ENCODE measurements at regions not wholly inside any gene's neighbourhood (a gene's known extent, or its start where the extent isn't known, plus 50 kb on each side); places are given as distances from the start of the nearest gene placed in this dataset.

DNA sequence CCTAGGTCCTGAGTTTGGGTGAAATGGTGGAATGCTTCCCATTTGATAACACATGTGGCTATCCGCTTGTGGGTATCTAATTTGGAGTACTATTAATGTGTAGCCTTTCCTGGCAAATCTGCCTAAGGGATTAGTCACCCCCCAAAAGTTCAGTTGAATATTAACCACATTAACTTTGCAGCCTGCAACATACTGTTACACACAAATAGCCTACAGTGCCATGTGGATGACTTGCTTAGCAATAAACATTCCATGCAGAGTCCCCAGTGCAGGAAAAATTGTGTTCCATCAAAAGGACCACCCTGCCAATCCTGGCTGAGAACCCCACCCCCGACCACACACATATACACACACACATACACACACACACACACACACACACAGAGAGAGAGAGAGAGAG, 303.3 kb upstream of the ESRRG start:
- no CpG with 5 or more reads among the region's 2 CpGs for WGBS (ENCODE audit: insufficient coverage, insufficient read length)
- Histone ChIP-seq H3K27ac (ENCODE audit: low read length) (no peak overlapping the region), H3K36me3 (ENCODE audit: control insufficient read depth, insufficient read depth, low read length) (no peaks in the 10 kb centered on the region), H3K4me3 (ENCODE audit: low read length) (no peak overlapping the region), H3K9me3 (ENCODE audit: control insufficient read depth, insufficient read depth, low read length) (no peaks in the 10 kb centered on the region), H3K4me1 (ENCODE audit: control insufficient read depth, insufficient read depth, low read length) (no peaks in the 10 kb centered on the region), H3K27me3 (ENCODE audit: control insufficient read depth, insufficient read depth, low read length) (no peaks in the 10 kb centered on the region)
- no peak for DNase-seq (ENCODE audit: low read depth, low spot score)

DNA sequence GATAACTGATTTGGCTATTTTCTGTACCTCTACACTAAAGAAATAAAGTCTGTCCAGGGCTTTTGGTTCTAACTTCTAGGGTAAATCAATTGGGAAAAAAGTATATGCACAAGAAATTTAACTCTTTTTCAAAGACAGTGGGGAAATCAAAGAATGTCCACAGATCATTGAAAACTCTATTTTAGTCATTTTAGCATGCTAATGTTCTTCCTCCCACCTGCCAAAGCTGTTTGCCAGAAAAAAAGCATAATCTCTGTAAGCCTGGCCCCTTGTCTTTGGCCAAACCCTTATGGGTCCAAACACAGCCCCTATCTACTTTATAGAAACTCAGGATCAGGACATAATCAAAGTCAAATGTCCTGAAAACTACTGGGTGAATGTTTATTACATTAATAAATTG, 302.2 kb upstream of the ESRRG start:
- Histone ChIP-seq H3K4me3 (ENCODE audit: low read length) (no peak overlapping the region), H3K36me3 (ENCODE audit: control insufficient read depth, insufficient read depth, low read length) (no peaks in the 10 kb centered on the region), H3K27ac (ENCODE audit: low read length) (no peak overlapping the region), H3K4me1 (ENCODE audit: control insufficient read depth, insufficient read depth, low read length) (no peaks in the 10 kb centered on the region; the same call in 1 of the 2 replicates), H3K9me3 (ENCODE audit: control insufficient read depth, insufficient read depth, low read length) (no peaks in the 10 kb centered on the region), H3K27me3 (ENCODE audit: control insufficient read depth, insufficient read depth, low read length) (no peaks in the 10 kb centered on the region)
- DNase-seq (ENCODE audit: low read depth, low spot score) = no peak

DNA sequence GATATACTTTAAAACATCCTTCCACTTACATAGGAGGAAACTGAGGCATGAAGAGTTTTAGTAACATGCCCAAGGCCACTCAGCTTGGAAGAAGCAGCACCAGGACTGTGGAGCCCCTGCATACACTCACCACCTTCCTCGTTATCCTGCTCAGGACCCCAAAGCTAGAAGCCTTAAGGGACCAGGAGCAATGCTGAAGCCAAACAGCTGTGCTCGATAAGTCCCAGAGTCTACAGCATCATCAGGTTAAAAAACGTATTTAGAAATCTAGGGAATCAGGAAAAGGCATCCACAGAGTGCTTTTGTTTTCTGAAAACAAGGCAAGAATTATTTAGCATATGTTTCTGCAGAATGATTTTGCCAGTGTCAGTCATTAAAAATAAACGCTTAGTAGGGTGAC, 301.7 kb upstream of the ESRRG start:
- H3K4me1 ChIP-seq (ENCODE audit: control insufficient read depth, insufficient read depth, low read length) = no peaks in the 10 kb centered on the region; the same call in 1 of the 2 replicates
- no peaks in the 10 kb centered on the region for H3K36me3 ChIP-seq (ENCODE audit: control insufficient read depth, insufficient read depth, low read length)
- no peak for DNase-seq (ENCODE audit: low read depth, low spot score)
- no peaks in the 10 kb centered on the region for H3K9me3 ChIP-seq (ENCODE audit: control insufficient read depth, insufficient read depth, low read length)
- no CpG with 5 or more reads among the region's 4 CpGs for WGBS (ENCODE audit: insufficient coverage, insufficient read length)
- H3K27ac ChIP-seq (ENCODE audit: low read length) = no peak overlapping the region
- no peaks in the 10 kb centered on the region for H3K27me3 ChIP-seq (ENCODE audit: control insufficient read depth, insufficient read depth, low read length)
- no peak overlapping the region for H3K4me3 ChIP-seq (ENCODE audit: low read length)

DNA sequence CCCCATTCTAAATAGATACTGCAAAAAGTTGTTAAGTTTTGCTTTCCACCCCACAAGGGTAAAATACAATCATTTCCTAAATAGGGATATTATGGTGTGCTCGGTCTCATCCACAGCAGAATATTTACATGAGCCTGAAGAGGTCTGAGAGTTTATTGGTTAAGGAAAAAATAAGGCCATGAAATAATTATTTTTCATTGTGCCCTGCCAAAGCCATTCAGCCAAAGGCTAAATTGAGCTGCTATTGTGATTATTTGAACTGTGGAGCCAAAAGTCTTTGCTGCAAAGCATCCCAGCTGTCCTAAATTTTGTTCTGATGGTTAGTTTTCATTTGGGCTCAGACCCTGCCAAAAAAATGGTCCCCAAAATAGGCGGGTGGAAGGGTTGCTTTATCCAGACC, 298.7 kb upstream of the ESRRG start:
- DNase-seq (ENCODE audit: low read depth, low spot score) = no peak
- no peaks in the 10 kb centered on the region for H3K36me3 ChIP-seq (ENCODE audit: control insufficient read depth, insufficient read depth, low read length)
- no peak overlapping the region for H3K4me3 ChIP-seq (ENCODE audit: low read length)
- no CpG with 5 or more reads among the region's 2 CpGs for WGBS (ENCODE audit: insufficient coverage, insufficient read length)
- H3K27ac ChIP-seq (ENCODE audit: low read length) = no peak overlapping the region
- no peaks in the 10 kb centered on the region for H3K9me3 ChIP-seq (ENCODE audit: control insufficient read depth, insufficient read depth, low read length)
- no peaks in the 10 kb centered on the region for H3K27me3 ChIP-seq (ENCODE audit: control insufficient read depth, insufficient read depth, low read length)
- H3K4me1 ChIP-seq (ENCODE audit: control insufficient read depth, insufficient read depth, low read length) = no peaks in the 10 kb centered on the region; the same call in 1 of the 2 replicates

DNA sequence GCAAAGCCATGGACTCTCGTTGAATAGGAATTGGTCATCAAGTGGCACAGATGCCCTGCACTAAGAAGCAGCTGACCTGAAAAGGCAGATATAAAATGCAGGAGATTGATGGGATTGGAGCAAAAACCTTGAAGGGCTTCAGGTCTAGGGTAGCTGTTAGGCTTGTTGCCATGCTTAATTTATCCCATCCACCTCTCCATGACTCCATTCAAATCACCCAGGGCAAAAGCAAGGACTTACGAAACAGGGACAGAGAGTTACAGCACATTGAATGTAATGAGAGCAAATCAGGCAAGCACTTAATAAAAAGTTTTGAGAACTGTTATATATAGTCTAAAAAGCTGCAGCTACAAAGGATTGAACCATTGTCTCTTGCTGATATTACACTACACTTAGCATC, 298.2 kb upstream of the ESRRG start:
- Histone ChIP-seq H3K4me1 (ENCODE audit: control insufficient read depth, insufficient read depth, low read length) (no peaks in the 10 kb centered on the region; the same call in 1 of the 2 replicates), H3K9me3 (ENCODE audit: control insufficient read depth, insufficient read depth, low read length) (no peaks in the 10 kb centered on the region), H3K36me3 (ENCODE audit: control insufficient read depth, insufficient read depth, low read length) (no peaks in the 10 kb centered on the region), H3K27ac (ENCODE audit: low read length) (no peak overlapping the region), H3K4me3 (ENCODE audit: low read length) (no peak overlapping the region), H3K27me3 (ENCODE audit: control insufficient read depth, insufficient read depth, low read length) (no peaks in the 10 kb centered on the region)
- WGBS (ENCODE audit: insufficient coverage, insufficient read length) = no CpG with 5 or more reads among the region's 2 CpGs
- no peak for DNase-seq (ENCODE audit: low read depth, low spot score)

DNA sequence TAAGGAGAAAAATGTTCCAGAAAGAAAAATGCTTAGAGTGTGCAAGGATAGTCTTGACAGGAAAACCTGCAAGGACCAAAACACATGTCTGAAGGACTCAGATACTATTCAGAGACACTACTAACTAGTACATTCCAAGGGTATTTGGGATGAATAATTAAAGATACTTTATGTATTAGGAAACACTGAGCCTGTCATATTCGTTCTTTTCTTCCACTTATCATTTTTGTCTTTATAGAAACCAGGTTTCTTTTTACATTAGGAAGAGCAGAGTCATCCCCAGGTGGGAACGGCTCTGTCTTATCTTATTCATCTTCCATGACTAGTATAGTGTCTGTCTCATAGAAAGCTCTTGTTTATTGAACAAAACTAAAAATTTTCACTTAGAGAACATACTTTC, 296.2 kb upstream of the ESRRG start:
- no peaks in the 10 kb centered on the region for H3K27me3 ChIP-seq (ENCODE audit: control insufficient read depth, insufficient read depth, low read length)
- no CpG with 5 or more reads among the region's 2 CpGs for WGBS (ENCODE audit: insufficient coverage, insufficient read length)

DNA sequence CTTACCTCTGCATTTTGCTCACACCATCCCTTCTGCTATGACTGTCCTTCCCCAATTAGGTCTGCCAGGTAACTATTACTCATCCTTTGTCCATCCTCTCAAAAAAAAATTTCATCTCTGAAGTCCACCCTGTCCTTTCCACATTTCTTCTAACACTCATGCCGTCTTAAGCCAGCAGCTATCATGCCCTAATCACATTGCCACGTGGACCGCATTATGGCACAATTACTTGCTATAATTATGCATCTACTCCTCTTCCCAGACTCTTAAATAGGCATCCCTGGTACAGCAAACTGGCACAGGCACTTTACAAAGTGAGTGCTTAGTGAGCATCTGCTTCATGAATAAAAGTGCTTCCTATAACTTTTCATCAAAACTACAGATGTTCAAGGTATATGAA, 295.4 kb upstream of the ESRRG start:
- no peak for DNase-seq (ENCODE audit: low read depth, low spot score)
- Histone ChIP-seq H3K4me1 (ENCODE audit: control insufficient read depth, insufficient read depth, low read length) (no peaks in the 10 kb centered on the region; the same call in 1 of the 2 replicates), H3K36me3 (ENCODE audit: control insufficient read depth, insufficient read depth, low read length) (no peaks in the 10 kb centered on the region), H3K9me3 (ENCODE audit: control insufficient read depth, insufficient read depth, low read length) (no peaks in the 10 kb centered on the region), H3K4me3 (ENCODE audit: low read length) (no peak overlapping the region), H3K27me3 (ENCODE audit: control insufficient read depth, insufficient read depth, low read length) (no peaks in the 10 kb centered on the region), H3K27ac (ENCODE audit: low read length) (no peak overlapping the region)
- no CpG with 5 or more reads among the region's 3 CpGs for WGBS (ENCODE audit: insufficient coverage, insufficient read length)

More for the DNA sequence above, 296.2 kb upstream of the ESRRG start:
- Histone ChIP-seq H3K4me1 (ENCODE audit: control insufficient read depth, insufficient read depth, low read length) (no peaks in the 10 kb centered on the region; the same call in 1 of the 2 replicates), H3K4me3 (ENCODE audit: low read length) (no peak overlapping the region), H3K36me3 (ENCODE audit: control insufficient read depth, insufficient read depth, low read length) (no peaks in the 10 kb centered on the region), H3K27ac (ENCODE audit: low read length) (no peak overlapping the region), H3K9me3 (ENCODE audit: control insufficient read depth, insufficient read depth, low read length) (no peaks in the 10 kb centered on the region)
- DNase-seq (ENCODE audit: low read depth, low spot score) = no peak

DNA sequence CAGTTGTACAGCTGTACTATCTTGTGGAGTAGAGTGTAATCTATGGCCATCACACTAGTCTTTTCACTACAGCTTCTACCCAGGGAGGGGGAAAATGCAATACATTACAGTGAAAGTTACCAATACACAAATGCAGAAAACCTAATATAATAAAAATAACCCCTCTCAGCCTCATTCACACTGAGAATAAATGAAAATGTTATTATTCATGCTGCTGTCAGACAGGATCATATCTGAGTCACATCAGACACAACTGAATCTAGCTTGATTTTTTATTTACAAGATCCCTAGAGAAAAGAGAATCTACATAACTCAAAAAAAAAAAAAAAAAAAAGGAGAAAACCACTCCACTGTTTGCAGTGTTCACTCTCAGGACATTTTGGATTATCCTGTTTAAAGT, 293.9 kb upstream of the ESRRG start:
- no peak for DNase-seq (ENCODE audit: low read depth, low spot score)

DNA sequence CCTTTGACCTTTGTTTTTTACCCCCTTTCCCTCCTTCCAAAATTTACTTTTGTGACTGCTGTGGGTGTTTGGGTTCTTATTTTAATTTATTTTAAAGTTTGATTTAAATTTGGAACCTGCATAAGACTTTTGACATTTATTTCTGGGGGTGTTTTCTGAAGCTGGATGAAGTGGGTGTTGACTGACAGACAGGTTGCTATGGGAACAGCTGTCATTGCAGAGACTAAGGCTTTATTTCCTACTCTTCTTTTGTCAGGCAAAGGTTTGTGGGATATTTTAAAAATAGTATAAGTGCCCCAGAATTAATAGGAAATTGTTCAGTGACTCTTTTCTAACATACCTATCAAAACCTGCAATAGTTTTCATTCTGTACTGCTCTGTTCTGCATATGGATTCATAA, 290.8 kb upstream of the ESRRG start:
- no peak for DNase-seq (ENCODE audit: low read depth, low spot score)
- Histone ChIP-seq H3K4me1 (ENCODE audit: control insufficient read depth, insufficient read depth, low read length) (no peaks in the 10 kb centered on the region), H3K9me3 (ENCODE audit: control insufficient read depth, insufficient read depth, low read length) (no peaks in the 10 kb centered on the region), H3K4me3 (ENCODE audit: low read length) (no peak overlapping the region), H3K27ac (ENCODE audit: low read length) (no peak overlapping the region), H3K27me3 (ENCODE audit: control insufficient read depth, insufficient read depth, low read length) (no peaks in the 10 kb centered on the region), H3K36me3 (ENCODE audit: control insufficient read depth, insufficient read depth, low read length) (no peaks in the 10 kb centered on the region)

More for the DNA sequence above, 293.9 kb upstream of the ESRRG start:
- H3K27me3 ChIP-seq (ENCODE audit: control insufficient read depth, insufficient read depth, low read length) = no peaks in the 10 kb centered on the region
- no peaks in the 10 kb centered on the region; the same call in 1 of the 2 replicates for H3K4me1 ChIP-seq (ENCODE audit: control insufficient read depth, insufficient read depth, low read length)
- no peak overlapping the region for H3K4me3 ChIP-seq (ENCODE audit: low read length)
- no peaks in the 10 kb centered on the region for H3K9me3 ChIP-seq (ENCODE audit: control insufficient read depth, insufficient read depth, low read length)
- H3K36me3 ChIP-seq (ENCODE audit: control insufficient read depth, insufficient read depth, low read length) = no peaks in the 10 kb centered on the region
- no peak overlapping the region for H3K27ac ChIP-seq (ENCODE audit: low read length)

DNA sequence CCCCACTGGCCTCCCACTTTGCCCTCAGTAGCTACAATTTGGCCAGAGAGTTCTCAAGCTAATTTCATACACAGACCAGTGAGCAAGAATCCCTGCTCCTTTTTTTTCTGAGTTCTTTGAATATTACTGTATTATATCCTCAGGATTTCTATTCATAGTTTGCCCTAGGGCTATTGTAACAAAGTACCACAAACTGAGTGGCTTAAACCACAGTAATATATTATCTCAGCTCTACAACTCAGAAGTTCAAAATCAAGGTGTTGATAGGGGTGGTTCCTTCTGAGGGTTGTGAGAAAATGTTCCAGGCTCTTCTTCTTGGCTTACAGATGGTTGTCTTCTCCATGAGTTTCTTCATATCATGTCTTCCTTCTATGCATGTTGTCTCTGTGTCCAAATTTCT, 289.4 kb upstream of the ESRRG start:
- no peaks in the 10 kb centered on the region for H3K27me3 ChIP-seq (ENCODE audit: control insufficient read depth, insufficient read depth, low read length)
- no peaks in the 10 kb centered on the region for H3K4me1 ChIP-seq (ENCODE audit: control insufficient read depth, insufficient read depth, low read length)
- no peak overlapping the region for H3K4me3 ChIP-seq (ENCODE audit: low read length)
- no peak for DNase-seq (ENCODE audit: low read depth, low spot score)
- no peaks in the 10 kb centered on the region for H3K9me3 ChIP-seq (ENCODE audit: control insufficient read depth, insufficient read depth, low read length)
- no peaks in the 10 kb centered on the region for H3K36me3 ChIP-seq (ENCODE audit: control insufficient read depth, insufficient read depth, low read length)
- no peak overlapping the region for H3K27ac ChIP-seq (ENCODE audit: low read length)

DNA sequence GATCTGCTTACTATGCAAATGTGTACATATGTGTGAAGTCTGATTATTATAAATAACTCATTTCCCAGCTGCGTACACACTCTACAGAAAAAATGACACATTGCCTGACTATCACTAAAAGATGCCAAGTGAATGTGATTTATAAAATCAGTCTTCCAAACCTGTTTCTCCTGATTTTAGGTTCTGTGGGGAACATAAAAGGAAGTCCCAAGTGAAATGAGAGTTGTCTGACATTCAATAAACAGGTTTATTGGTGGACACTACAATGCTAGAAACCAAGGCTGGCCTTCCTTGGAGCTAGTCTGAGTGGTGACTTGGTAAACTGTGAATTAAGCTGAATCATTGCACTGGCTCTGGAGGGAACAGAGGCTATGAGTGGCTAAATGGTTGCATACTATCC, 287.9 kb upstream of the ESRRG start:
- H3K27ac ChIP-seq (ENCODE audit: low read length) = no peak overlapping the region
- WGBS (ENCODE audit: insufficient coverage, insufficient read length) = no CpG with 5 or more reads among the region's 1 CpG
- H3K4me3 ChIP-seq (ENCODE audit: low read length) = no peak overlapping the region
- H3K27me3 ChIP-seq (ENCODE audit: control insufficient read depth, insufficient read depth, low read length) = no peaks in the 10 kb centered on the region
- no peak for DNase-seq (ENCODE audit: low read depth, low spot score)
- H3K9me3 ChIP-seq (ENCODE audit: control insufficient read depth, insufficient read depth, low read length) = no peaks in the 10 kb centered on the region
- H3K4me1 ChIP-seq (ENCODE audit: control insufficient read depth, insufficient read depth, low read length) = no peaks in the 10 kb centered on the region
- no peaks in the 10 kb centered on the region for H3K36me3 ChIP-seq (ENCODE audit: control insufficient read depth, insufficient read depth, low read length)

Measured in iPS DF 6.9 (cell line).